Hypothalamus (tissue), 51 donors: ENCODE measurements at regions not wholly inside any gene's neighbourhood (a gene's known extent, or its start where the extent isn't known, plus 50 kb on each side); places are given as distances from the start of the nearest gene placed in this dataset.
"Not testable (repeated sequence)": the region's sequence is repeated elsewhere in the genome, so short reads cannot be mapped to it uniquely, and the experiment has no call there.

ENCODE experiments used
- DNase-seq, 51 donors: peaks; one replicate each; lab custom pipeline; 2025; lab: John Stamatoyannopoulos, UW

DNA sequence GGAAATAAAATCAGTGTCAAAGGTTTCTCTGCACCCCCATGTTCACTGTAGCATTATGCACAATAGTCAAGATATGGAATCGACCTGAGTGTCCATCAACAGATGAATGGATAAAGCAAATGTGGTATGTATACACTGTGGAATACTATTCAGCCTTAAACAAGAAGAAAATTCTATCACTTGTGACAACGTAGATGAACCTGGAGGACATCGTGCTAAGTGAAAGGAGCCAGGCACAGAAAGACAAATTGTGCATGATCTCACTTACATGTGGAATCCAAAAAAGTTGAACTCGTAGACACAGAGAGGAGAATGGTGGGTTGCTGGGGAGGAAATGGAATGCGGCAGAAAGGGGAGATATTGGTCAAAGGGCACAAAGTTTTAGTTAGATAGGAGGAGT lies 136.3 kb upstream of the ESR1 start:
- DNase-seq = no peak

DNA sequence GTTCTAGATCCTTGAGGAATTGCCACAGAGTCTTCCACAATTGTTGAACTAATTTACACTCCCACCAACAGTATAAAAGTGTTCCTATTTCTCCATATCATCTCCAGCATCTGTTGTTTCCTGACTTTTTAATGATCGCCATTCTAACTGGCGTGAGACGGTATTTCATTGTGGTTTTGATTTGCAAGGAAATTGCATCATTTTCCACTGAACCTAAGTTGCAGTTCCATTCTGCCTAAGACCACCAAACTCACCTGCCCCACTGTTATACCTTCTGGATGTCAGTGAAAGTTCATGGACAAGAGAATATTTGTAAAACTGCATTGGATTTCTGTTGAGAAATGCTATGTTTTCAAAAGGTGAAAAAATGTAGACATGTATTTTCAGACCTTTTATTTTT lies 132.9 kb upstream of the ESR1 start:
- DNase-seq = no peak

DNA sequence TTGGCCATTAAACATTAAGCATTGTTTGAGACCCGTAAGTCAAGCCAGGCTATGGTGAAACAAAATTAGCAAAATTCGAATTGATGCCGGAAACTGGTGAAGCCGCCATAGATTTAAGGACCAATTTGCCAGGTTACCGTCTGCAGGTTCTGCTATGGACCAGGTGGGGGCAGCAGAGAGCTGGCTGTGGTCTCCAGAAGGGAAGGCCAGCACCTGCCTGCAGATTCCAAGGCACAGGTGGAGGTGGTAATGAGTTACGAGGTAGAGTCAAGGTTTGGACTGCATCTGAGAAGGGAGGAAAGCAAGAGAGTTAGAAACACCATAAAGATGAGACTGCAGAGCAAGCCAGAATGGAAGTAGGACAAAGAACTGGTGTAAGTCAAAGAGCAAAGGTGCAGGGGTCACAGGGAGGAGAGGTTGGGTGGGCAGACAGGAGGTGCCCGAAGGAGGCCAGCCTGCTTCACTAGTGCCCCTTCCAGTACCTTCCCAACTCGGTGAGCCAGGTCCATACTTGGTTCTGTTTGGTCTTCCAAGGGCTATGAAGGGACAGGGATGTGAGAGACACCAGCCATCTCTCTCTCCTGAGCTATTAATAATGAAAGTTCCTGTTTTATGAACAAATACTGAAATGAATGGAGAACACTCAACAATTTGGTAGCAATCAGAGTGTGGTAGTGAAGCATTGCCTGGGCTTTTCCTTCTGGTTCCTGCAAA lies 131.6 kb upstream of the ESR1 start:
- DNase-seq = peak in 3 of 51 donors; percentile 1 to 2 (median 1)

DNA sequence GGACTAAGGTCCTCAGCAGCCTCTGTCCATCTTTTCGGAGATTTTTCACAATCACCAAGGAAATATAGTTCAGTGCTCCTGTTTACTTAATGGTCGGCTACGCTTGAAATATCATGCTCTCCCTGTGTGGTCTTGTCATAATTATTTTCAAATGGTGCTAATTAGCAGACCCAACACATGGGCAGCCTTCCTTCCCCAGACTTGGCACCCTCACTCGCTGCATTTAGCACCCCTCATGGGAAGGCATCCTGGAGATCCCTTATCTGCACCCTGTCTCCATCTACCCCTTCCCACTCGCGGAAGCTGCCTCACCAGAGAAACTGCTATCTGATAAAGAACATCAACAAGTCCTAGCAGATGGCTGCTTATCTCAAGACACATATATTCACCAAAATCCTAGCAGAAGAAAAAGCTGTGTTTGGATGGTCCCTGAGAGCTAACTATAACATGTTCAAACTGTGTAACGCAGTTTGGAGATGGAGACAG lies 131.0 kb upstream of the ESR1 start:
- no peak for DNase-seq

DNA sequence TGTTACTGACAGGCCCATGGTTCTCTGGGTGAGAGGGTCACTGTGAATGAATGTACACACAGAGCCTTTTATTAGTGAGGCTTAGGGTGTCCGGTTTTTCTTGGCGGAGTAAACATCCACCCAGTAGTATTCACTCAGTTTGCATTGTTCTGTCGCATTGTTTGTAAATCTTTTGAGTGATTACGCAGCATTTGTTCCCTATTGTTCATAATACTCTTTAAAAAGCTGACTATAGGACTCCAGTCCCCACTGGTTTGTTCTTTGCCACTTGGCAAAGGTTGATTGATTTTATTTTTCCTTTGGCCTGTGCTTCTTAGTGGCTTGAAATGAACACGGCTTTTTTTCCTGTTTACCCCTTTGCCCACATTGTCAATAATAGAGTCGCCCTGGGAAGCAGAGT lies 130.1 kb upstream of the ESR1 start:
- no peak for DNase-seq

DNA sequence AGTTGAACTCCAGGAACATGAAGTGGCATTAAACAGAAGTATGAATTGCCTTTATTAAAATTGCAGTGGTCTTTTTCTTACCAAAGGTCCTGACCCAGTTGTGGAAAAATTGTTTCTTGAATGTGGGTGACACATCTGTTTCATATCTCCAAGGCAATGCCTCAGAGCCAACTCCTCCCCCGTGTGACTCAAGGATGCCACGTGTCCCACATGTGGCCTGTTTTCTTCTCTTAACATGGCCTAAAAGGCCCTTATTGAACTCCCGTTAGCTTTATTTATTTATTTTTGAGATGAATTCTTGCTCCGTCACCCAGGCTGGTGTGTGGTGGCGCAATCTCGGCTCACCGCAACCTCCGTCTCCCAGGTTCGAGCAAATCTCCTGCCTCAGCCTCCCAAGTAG lies 128.4 kb upstream of the ESR1 start:
- DNase-seq = no peak

DNA sequence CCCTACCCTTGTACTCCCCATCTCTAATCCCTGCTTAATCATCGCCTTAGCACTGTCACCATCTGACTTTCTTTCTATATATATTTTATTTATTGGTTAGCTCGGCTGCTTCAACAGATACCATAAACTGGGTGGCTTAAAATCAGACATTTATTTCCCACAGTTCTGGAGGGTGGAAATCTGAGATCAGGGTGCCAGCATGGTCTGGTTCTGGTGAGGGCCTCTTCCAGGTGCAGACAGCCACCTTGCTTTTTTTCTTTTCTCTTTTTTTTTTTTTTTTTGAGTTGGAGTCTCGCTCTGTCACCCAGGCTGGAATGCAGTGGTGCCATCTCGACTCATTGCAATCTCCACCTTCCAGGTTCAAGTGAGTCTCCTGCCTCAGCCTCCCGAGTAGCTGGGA lies 127.5 kb upstream of the ESR1 start:
- no peak for DNase-seq

DNA sequence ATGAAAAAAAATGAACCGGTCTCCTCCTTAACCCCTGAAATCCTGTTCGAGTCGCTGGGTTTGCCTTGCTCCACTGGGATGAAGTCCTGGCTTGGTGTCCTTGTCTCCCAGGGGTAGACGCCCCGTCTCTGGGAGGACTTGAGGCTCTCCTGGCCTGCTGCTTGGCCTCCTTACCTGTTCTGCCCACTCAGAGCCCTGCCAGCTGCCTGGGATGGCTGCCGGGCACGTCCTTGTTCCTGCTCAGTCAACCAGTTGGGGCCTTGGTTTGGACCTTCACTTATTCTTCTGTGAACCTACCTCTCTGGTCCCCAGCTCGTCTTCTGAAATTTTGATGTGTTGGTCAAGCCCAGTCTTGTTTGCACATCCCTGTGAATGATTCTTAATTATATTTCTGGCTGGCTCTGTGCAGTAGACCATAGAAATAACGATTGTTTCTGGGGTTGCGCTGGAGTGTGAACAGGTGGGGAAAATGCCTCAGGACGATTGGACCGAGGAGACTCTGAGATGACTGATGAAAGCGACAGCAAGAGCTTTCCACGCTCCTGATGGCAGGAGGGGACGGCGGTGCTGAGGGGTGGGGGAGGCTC lies 126.5 kb upstream of the ESR1 start:
- DNase-seq = no peak

DNA sequence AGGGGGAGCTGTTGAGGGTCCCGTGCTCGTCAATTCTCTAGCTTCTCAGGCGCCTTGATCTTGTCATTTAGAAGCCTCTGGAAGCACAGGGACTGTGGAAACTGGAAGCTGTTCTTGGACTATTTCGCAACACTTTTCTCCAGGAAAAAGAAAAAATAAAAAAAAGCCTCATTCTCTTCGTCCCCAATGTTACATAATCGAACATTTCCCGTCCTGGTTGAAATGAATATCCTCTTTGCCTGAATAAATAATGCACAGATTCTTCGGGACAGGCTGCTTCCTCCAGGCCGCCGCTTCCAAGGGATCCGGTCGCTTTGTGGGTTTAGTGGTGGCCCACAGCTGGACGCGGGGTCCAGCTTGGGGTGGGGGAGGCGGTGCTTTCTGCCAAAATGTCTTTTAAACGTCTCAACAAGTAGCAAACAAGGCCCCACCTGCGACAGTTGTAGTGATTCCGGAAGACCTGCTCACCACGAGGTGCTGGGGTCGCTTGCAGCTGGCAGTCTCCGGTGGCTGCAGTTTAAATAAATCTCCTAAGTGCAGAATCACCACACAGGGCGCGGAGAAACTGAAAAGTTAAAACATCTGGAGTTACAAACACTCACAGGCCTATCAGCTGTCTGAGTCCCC lies 125.9 kb upstream of the ESR1 start:
- DNase-seq = peak in 2 of 51 donors; percentile 2 to 7

DNA sequence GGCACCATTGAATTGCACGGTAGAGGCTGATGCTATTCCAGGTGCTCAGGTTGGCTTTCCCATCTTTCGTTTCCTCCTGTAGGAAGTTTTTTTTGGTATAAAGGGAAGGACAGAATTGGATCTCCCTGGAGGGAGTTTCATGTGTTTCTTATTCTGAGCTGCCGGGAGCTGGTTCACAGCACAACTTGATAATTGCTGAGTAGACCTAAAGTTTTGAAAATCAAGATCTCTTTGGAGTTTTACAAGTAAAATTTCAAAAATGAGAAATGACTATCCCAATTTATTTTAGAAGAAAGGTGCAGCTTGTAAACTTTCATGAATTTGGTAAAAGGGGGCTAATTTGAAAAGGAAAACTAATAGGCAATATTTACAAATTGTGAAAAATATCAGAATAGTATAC lies 125.2 kb upstream of the ESR1 start:
- no peak for DNase-seq

DNA sequence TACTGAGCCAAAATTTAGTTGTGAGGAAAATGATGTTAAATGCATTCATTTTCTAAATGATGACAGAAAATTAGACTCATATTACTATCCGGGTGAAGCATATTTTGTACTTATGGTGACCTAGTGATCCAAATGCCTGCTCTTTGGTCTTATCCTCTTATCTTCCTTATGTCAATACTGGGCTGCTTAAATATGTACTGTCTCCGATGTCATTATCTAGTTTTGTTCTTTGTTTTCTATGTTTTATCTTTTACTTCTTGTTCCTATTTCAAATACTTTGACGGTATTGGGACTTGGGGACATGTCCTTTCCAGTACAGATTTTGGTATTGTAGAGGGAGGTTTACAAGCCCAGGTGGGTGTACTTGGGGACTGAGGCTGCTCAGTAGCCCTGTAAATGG lies 124.6 kb upstream of the ESR1 start:
- DNase-seq = no peak

DNA sequence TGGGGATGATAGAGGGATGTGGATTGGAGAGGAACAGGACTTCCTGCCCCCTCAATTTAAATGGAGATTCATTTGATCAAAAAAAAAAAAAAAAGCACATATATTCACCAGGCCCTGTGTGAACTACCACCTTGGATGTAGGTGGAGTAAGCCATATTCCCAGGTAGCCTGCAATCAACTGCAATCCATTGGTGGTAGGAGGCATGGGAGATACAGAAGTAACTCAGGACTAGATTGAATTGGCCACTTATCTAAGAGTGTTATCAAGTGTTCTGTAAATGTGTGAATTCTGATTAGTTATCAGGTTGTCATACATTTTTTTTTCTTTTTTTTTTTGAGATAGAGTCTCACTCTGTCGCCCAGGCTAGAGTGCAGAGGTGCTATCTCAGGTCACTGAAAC lies 124.1 kb upstream of the ESR1 start:
- DNase-seq = no peak

DNA sequence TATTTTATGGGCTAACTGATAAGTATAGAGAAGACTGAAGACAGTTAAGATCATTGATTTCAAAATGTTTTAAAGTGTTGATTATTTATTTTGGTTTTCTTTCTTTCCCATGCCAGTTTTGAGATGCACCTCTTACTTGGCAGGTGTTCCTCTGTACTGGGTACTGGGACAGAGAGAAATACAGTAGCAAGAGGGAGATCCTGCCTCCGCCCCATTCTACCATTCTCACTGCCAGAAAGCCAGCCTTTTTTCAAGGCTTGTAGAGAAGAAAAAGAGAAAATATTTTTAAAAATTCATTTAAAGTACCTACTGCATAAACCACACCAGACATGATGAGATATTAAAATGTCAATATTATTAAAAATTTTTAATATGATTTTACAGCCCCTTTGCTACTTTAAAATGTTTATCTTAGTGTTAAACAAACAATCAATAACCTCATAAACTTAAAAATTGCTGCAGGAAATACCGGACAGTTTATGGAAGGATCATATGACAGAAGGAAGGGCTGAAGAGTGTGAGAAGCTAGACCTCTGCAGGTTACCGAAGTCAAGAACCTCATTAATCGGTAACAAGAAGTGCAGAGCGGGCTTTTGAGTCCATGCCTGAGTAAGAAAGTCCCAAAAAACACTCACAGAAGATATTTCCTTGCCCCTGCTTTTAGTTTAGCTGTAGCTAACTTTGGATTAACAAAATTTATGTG lies 117.8 kb upstream of the ESR1 start:
- DNase-seq = no peak

DNA sequence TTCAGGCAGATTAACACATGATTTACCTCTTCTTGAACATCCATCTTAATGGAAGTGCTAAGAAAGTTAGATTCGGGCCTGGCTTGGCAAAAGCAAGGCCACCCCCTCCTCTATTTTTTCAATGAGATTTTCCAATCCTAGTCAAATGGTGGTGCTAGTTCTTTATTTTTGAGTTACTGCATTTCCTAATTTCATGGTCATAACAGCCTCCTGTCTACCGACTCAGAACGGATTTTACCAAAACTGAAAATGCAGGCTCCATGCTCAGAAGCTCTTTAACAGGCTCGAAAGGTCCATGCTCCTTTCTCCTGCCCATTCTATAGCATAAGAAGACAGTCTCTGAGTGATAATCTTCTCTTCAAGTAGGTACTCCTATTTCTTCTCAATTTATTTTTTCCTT lies 117.2 kb upstream of the ESR1 start:
- DNase-seq = peak in 1 of 51 donors; percentile 15

DNA sequence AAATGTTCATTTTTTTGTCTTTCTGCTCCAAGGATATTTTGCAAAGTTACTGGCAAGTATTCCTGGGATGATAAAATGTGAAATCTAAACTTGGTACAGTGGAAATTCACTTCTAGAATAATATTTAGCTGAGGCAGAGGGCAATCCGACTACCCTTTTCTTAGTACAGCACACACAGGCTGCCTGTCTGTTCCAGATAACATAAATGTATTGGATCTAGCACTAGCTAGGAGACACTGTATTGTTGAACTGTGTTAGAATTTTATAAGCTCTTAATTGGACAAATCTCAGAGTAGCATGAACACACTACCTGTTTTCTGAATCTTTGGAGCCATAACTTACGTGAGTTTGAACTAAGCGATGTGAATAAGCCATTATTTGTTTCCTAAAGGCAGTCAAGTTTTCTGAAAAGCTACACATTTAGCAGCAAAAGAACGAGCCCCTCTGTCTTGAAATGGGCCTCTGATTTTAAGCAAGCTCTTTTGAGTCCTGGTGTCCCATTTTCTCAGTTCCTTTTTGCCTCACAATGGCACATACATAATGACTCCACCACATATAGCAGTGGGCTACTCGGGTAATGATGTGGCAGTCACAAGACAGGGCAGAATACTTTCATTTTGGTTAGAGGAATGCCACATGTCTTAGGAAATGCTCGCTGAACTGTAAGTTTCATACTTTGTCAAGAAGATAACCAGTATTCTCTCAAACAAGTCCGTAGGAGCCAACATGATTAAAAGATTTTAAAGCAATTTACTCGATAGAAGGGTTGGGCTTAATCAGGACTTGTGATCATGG lies 116.5 kb upstream of the ESR1 start:
- DNase-seq = peak in 1 of 51 donors; percentile 9

DNA sequence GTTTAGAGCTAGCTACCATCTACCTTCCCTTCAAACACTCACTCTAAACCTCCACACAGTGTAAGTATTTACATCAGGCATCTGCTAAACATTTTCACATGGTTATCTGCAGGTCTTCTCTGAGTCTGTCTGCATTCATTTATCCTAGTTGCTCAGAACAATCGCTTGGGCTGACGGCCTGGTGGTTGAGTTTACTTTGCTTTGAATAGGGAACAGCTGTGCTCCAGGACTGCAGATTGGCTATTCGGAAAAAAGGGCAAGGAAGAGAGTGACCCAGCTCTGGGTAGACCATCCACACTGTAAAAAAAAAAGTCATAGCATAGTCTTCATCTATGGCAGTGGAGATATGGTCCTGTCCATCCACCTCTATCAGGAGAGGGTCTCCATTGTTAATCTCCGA lies 115.3 kb upstream of the ESR1 start:
- no peak for DNase-seq

DNA sequence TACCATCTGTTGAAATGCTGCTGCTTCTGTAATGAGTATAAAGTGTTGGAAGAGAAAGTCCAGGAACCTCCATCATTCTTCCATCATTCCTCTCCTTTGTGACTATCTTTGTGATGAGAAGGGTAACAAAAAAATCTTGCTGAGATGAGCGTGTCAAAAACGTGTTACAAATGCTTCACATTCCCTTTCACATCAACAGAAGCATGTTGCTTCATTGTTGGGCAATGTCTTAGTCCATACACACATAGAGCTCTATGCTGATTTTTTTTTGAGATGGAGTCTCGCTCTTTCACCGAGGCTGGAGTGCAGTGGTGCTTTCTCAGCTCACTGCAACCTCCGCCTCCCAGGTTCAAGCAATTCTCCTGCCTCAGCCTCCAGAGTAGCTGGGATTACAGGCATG lies 114.1 kb upstream of the ESR1 start:
- DNase-seq = no peak

DNA sequence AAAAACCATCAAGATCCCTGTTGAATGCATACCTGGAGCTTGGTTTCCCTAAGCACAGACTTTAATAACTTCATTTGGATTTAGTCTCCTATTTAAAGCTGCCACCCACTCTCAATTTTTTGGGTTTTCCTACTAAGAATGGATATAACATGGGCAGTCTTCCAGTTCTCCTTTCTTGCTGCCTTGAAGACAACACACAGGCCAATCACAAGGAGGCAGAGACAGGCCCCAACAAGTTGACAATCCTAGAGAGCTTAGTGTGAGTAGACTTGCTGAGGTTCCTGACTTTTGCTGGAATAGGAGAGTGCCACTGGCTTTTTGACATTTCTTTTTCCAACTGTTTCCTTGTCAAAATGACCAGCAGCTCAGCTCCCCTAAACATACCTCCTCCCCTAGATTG lies 112.3 kb upstream of the ESR1 start:
- no peak for DNase-seq

DNA sequence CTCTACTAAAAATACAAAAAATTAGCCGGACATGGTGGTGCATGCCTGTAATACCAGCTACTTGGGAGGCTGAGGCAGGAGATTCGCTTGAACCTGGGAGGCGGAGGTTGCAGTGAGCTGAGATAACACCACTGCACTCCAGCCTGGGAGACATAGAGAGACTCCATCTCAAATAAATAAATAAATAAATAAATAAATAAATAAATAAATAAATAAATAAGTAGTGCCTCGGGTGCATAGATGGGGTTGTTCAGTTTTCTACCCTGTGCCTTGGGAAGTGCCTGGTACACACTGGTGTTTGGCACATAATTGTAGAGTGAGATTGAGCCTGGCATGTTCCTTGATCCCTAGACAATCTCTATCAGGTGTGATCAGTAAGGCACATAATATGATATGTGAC lies 111.2 kb upstream of the ESR1 start:
- not testable (repeated sequence) for DNase-seq

DNA sequence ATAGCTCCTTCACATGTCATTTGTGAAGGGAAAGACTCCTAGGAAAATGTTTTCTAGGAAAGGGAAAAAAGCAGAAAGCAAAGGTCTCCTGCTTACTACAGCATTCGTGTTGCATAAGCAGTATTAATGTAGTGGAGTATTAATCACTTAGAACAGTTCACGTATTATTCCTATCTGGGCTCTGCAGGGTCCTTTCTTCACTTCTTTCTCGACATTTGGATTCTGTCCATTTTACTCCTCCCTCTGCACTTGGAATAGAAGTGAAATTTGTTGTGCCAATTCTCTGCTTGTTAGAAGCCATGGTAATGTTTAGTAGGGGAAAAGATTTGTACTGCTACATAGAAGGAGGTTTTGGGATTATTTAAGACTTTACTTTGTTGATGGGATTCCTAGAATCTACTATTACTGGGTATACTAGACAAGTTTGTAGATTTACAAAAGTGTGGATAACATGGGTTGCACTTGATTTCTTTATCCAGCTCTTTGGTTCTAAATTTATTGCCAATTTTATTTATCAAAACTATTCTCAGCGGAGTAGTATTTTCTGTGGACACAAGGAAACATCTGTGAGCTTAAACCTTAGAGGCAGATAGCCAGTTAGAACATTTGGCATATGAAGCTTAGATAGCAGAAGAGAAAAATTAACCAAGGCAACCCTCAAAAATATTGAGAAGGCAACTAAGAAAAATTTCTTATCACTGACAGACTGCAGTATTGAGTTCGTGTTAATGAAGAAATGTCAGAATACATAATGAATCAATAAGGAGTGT lies 108.4 kb upstream of the ESR1 start:
- no peak for DNase-seq
